Nephron (organoid): ENCODE measurements at regions not wholly inside any gene's neighbourhood (a gene's known extent, or its start where the extent isn't known, plus 50 kb on each side); places are given as distances from the start of the nearest gene placed in this dataset.

Experiments
- H3K27ac Mint-ChIP-seq, 3 experiments: 2 replicates each; pipeline ENCODE4 v1.8.0; 2020; ENCODE audit warnings: mixed read lengths in 3 of 3, mild to moderate bottlenecking in 2 of 3, moderate library complexity in 1 of 3
- H3K27me3 Mint-ChIP-seq: 2 replicates; pipeline ENCODE4 v1.8.0; 2021; ENCODE audit warnings: low read depth, mild to moderate bottlenecking, moderate library complexity, mixed read lengths
- H3K36me3 Mint-ChIP-seq: 2 replicates; pipeline ENCODE4 v1.8.0; 2020; ENCODE audit warnings: low read depth, mixed read lengths
- H3K4me1 Mint-ChIP-seq: 2 replicates; pipeline ENCODE4 v1.8.0; 2020; ENCODE audit warnings: mixed read lengths
- H3K4me3 Mint-ChIP-seq, 3 experiments: 2 replicates each; pipeline ENCODE4 v1.8.0; 2020; ENCODE audit warnings: mild to moderate bottlenecking in 3 of 3, mixed read lengths in 3 of 3, moderate library complexity in 2 of 3
- H3K9me3 Mint-ChIP-seq: 2 replicates; pipeline ENCODE4 v1.8.0; 2020; ENCODE audit warnings: mixed read lengths
- CTCF ChIP-seq, 3 experiments: fragments of 200-600 bp; sonication (generic); IDR thresholded peaks; one replicate each; pipeline ENCODE4 v1.5.0; 2021; ENCODE audit warnings: antibody characterized with exemption in 3 of 3; ENCODE audit not compliant: unreplicated experiment in 3 of 3

DNA sequence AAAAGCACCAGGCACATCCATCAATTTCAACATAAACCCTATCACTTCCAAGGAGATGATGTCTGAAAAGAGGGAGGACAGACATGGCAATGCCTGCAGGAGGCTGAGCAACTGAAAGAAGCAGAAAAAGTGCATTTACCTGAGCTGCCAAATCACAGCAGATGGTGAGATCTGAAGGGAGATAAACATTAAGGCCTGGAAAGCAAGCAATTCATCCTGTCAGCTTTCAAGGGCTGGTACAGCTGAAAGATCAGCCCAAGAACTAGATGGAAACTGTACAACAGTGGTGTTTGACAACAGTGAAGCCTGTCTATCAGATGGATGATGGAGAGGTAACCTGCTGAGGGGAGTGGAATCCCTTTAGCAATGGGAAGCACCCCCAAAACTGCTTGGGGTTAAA lies 433.2 kb upstream of the ZNF608 start:
- Mint-ChIP-seq H3K9me3 (peaks cover 3% of the 10 kb centered on the region), H3K27ac (no peak overlapping the region), H3K27me3 (peaks cover 4% of the 10 kb centered on the region), H3K36me3 (no peaks in the 10 kb centered on the region), H3K4me3 (no peak overlapping the region), H3K4me1 (no peaks in the 10 kb centered on the region)
- TF ChIP-seq CTCF (IDR thresholded peaks at IDR 0.05; ENCODE audit: unreplicated experiment in 3 of 3): no peak

DNA sequence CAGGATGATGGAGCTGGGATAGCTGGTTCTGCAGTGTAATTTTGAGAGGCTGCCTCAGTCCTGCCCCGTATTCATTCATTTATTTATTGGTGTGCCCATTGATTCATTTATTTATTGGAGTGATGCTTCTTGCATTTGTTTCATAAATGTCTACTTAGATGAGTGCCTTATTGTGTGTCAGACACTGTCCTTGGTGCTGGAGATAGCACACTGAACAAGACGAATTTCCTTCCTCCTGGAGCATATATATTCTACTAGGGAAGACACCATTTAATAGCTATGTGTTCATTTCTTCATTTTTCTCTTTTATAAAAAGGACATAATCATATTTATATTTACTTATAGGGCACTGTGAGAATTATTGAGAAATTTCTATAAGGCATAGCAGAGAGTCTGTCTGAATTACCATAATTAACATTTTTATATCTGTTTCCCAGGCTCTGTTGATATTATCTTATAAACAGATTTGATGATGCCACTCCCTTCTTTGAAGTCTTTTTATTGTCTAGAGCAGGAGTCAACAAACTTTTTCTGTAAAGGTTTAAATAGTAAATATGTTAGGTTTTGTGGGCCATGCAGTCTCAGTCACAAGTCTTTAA lies 433.9 kb upstream of the ZNF608 start:
- Mint-ChIP-seq H3K27ac (no peak overlapping the region), H3K27me3 (peaks cover 4% of the 10 kb centered on the region), H3K4me3 (no peak overlapping the region), H3K36me3 (no peaks in the 10 kb centered on the region), H3K4me1 (peaks cover 2% of the 10 kb centered on the region), H3K9me3 (peaks cover 3% of the 10 kb centered on the region)
- TF ChIP-seq CTCF (IDR thresholded peaks at IDR 0.05; ENCODE audit: unreplicated experiment in 3 of 3): no peak

DNA sequence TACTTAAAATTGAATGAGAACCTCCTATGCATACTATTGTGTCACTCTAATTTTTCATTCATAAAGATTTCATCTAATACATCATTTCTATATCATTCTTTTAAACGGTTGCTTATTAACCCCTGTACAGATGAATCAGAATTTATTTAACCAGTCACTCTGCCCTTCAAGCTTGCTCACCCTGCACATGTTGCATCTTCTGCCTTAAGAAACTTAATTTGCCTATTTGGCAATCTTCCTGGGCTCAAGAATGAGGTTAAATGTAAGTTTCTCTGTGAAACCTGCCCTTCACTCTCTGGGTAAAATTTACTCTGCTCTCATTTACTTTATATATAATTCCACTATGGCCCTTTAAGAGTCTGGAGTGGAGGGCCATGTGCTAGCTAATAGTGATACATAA lies 434.7 kb upstream of the ZNF608 start:
- TF ChIP-seq CTCF (IDR thresholded peaks at IDR 0.05; ENCODE audit: unreplicated experiment in 3 of 3): no peak
- no peak overlapping the region for H3K27ac Mint-ChIP-seq
- peaks cover 10% of the 10 kb centered on the region for H3K4me1 Mint-ChIP-seq
- peaks cover 4% of the 10 kb centered on the region for H3K27me3 Mint-ChIP-seq
- peaks cover 3% of the 10 kb centered on the region for H3K9me3 Mint-ChIP-seq
- no peak overlapping the region for H3K4me3 Mint-ChIP-seq
- H3K36me3 Mint-ChIP-seq: no peaks in the 10 kb centered on the region

GRCh38 chr5:125181955-125182354 lies 435.5 kb upstream of the ZNF608 start:
- Mint-ChIP-seq H3K36me3 (no peaks in the 10 kb centered on the region), H3K27me3 (peaks cover 4% of the 10 kb centered on the region), H3K4me3 (no peak overlapping the region), H3K9me3 (peaks cover 3% of the 10 kb centered on the region), H3K4me1 (peaks cover 18% of the 10 kb centered on the region), H3K27ac (no peak overlapping the region)
- TF ChIP-seq CTCF (IDR thresholded peaks at IDR 0.05; ENCODE audit: unreplicated experiment in 3 of 3): no peak

DNA sequence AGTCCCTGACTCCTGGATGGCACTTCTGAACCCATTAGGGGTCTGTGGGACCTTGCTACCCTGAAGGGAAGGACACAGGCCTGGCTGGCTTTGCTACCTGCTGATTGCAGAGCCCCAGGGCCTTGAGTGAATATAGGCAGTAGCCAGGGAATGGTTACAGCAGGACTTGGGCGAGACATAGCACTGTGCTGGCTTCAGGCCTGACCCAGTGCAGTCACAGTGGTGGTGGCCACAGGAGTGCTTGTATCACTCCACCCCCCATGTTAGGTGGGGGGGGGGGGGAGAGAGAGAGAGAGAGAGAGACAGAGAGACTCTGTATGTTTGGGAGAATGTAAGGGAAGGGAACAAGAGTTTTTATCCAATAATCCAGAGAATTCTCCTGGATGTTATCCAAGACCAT lies 439.3 kb upstream of the ZNF608 start:
- H3K27ac Mint-ChIP-seq: no peak overlapping the region
- H3K27me3 Mint-ChIP-seq: peaks cover 4% of the 10 kb centered on the region
- no peak for TF ChIP-seq CTCF (IDR thresholded peaks at IDR 0.05; ENCODE audit: unreplicated experiment in 3 of 3)
- H3K4me1 Mint-ChIP-seq: peaks cover 35% of the 10 kb centered on the region
- H3K9me3 Mint-ChIP-seq: no peaks in the 10 kb centered on the region
- no peak overlapping the region for H3K4me3 Mint-ChIP-seq
- no peaks in the 10 kb centered on the region for H3K36me3 Mint-ChIP-seq

DNA sequence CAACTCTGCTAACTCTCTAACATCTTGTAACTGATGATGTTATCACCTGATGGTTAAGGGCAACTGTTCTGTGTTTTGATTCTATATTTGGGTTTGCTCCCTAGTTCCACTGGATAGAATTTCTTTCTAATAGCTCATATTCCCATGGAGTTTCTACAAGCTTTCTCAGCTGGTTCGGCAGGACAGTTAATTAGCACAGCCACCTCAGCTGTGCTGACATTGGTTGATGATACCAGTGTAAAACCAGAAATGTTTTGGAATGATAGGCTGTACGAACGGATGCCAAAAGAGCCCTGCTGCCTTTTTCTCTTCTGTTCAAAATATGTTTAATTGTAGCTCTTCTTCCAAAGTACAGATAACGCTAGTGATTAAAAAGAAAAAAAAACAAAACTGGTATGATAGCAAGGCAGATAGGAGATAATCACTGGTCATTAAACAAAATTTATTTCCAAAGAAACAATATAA lies 440.5 kb upstream of the ZNF608 start:
- no peak for TF ChIP-seq CTCF (IDR thresholded peaks at IDR 0.05; ENCODE audit: unreplicated experiment in 3 of 3)
- peak overlapping the region in 1 of 3 experiments; percentile 1 for H3K4me3 Mint-ChIP-seq
- H3K27ac Mint-ChIP-seq: peak overlapping the region; percentile 17 to 38 (median 21)
- H3K9me3 Mint-ChIP-seq: no peaks in the 10 kb centered on the region
- H3K4me1 Mint-ChIP-seq: peaks cover 46% of the 10 kb centered on the region
- H3K36me3 Mint-ChIP-seq: no peaks in the 10 kb centered on the region
- peaks cover 4% of the 10 kb centered on the region for H3K27me3 Mint-ChIP-seq
